ENCODE measurements at regions not wholly inside any gene's neighbourhood (a gene's known extent, or its start where the extent isn't known, plus 50 kb on each side); places are given as distances from the start of the nearest gene placed in this dataset.

DNA sequence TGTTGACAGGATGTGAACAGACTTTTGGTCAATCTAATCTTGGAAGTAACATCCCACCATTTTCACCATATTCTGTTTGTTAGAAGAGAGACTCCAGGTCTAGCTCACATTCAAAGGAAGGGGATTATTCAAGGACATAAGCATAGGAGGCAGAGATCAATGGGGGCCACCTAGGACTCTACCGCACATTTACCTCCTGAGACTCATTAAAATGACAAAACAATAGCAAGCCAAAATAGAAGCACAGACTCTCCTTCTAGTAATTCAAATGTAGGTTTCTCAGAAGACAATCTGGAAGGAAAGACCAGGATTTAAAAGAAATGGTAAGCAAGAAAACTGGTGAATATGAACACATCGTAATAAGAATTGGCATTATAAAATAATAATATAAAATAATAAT is 156.4 kb upstream of the KYNU start:
- TF ChIP-seq EHMT2 (IDR thresholded peaks at IDR 0.05; ENCODE audit: low read depth) = no peak
- TF ChIP-seq RFX5 (IDR thresholded peaks at IDR 0.05) = no peak
- no peak for TF ChIP-seq POLR2A (IDR thresholded peaks at IDR 0.05; ENCODE audit: low read length)

Data from A549 (cell line).